ENCODE measurements at regions not wholly inside any gene's neighbourhood (a gene's known extent, or its start where the extent isn't known, plus 50 kb on each side); places are given as distances from the start of the nearest gene placed in this dataset.
"Not testable (repeated sequence)": the region's sequence is repeated elsewhere in the genome, so short reads cannot be mapped to it uniquely, and the experiment has no call there.

- Histone ChIP-seq H3K4me3 (no peak overlapping the region), H3K27me3 (ENCODE audit: low read depth) (no peaks in the 10 kb centered on the region), H3K9me3 (no peaks in the 10 kb centered on the region), H3K36me3 (no peaks in the 10 kb centered on the region), H3K4me1 (no peaks in the 10 kb centered on the region), H3K27ac (no peak overlapping the region)
- intact Hi-C loops (cut with DNase I): no loop called here
- no peak for TF ChIP-seq CTCF (IDR thresholded peaks at IDR 0.05)
- ATAC-seq (no peak), DNase-seq (no peak)
Observed at GRCh38 chrX:19225909-19226308, 103.6 kb upstream of the ADGRG2 start.

- H3K9me3 ChIP-seq; H3K27ac ChIP-seq; H3K27me3 ChIP-seq (ENCODE audit: low read depth); H3K36me3 ChIP-seq; H3K4me3 ChIP-seq; DNase-seq; intact Hi-C loops (cut with DNase I); ATAC-seq; H3K4me1 ChIP-seq: not testable (repeated sequence)
Observed at GRCh38 chrX:19229896-19230295, 107.6 kb upstream of the ADGRG2 start.

GRCh38 chrX:19237901-19238300, 105.8 kb upstream of the PDHA1 start:
- no peaks in the 10 kb centered on the region for H3K36me3 ChIP-seq
- H3K27ac ChIP-seq: no peak overlapping the region
- ATAC-seq (no peak), DNase-seq (no peak)
- H3K4me3 ChIP-seq: no peak overlapping the region
- TF ChIP-seq CTCF (IDR thresholded peaks at IDR 0.05): no peak
- H3K27me3 ChIP-seq (ENCODE audit: low read depth): no peaks in the 10 kb centered on the region
- no peaks in the 10 kb centered on the region for H3K9me3 ChIP-seq
- H3K4me1 ChIP-seq: no peaks in the 10 kb centered on the region
- intact Hi-C loops (cut with DNase I): no loop called here

- intact Hi-C loops (cut with DNase I): no loop called here
- DNase-seq (no peak), ATAC-seq (no peak)
- Histone ChIP-seq H3K27me3 (ENCODE audit: low read depth) (no peaks in the 10 kb centered on the region), H3K9me3 (no peaks in the 10 kb centered on the region), H3K36me3 (no peaks in the 10 kb centered on the region), H3K4me1 (no peaks in the 10 kb centered on the region), H3K4me3 (no peak overlapping the region), H3K27ac (no peak overlapping the region)
- TF ChIP-seq CTCF (IDR thresholded peaks at IDR 0.05): no peak
Observed at GRCh38 chrX:19243431-19243830, 100.3 kb upstream of the PDHA1 start.

- DNase-seq; H3K36me3 ChIP-seq; H3K27ac ChIP-seq; H3K4me3 ChIP-seq; ATAC-seq; H3K9me3 ChIP-seq; H3K4me1 ChIP-seq; intact Hi-C loops (cut with DNase I); H3K27me3 ChIP-seq (ENCODE audit: low read depth): not testable (repeated sequence)
Observed at GRCh38 chrX:19244921-19245320, 98.8 kb upstream of the PDHA1 start.

GRCh38 chrX:19245711-19246269, 97.9 kb upstream of the PDHA1 start:
- Histone ChIP-seq H3K9me3 (no peaks in the 10 kb centered on the region), H3K4me3 (no peak overlapping the region), H3K27ac (no peak overlapping the region), H3K4me1 (no peaks in the 10 kb centered on the region), H3K36me3 (no peaks in the 10 kb centered on the region), H3K27me3 (ENCODE audit: low read depth) (no peaks in the 10 kb centered on the region)
- no peak for DNase-seq
- intact Hi-C loops (cut with DNase I): no loop called here
- ATAC-seq: no peak
- no peak for TF ChIP-seq CTCF (IDR thresholded peaks at IDR 0.05)

- H3K9me3 ChIP-seq: no peaks in the 10 kb centered on the region
- ATAC-seq: no peak
- intact Hi-C loops (cut with DNase I): no loop called here
- no peak overlapping the region for H3K27ac ChIP-seq
- H3K36me3 ChIP-seq: no peaks in the 10 kb centered on the region
- no peak for TF ChIP-seq CTCF (IDR thresholded peaks at IDR 0.05)
- no peaks in the 10 kb centered on the region for H3K4me1 ChIP-seq
- DNase-seq: no peak
- no peaks in the 10 kb centered on the region for H3K27me3 ChIP-seq (ENCODE audit: low read depth)
- H3K4me3 ChIP-seq: no peak overlapping the region
Observed at GRCh38 chrX:19256986-19257385, 86.7 kb upstream of the PDHA1 start.

GRCh38 chrX:19261026-19261425, 82.7 kb upstream of the PDHA1 start:
- H3K9me3 ChIP-seq; intact Hi-C loops (cut with DNase I); H3K4me3 ChIP-seq; ATAC-seq; H3K27me3 ChIP-seq (ENCODE audit: low read depth); H3K27ac ChIP-seq; H3K36me3 ChIP-seq; H3K4me1 ChIP-seq; DNase-seq: not testable (repeated sequence)

All from lower lobe of right lung (tissue), 2 donors.